ENCODE measurements at regions not wholly inside any gene's neighbourhood (a gene's known extent, or its start where the extent isn't known, plus 50 kb on each side); places are given as distances from the start of the nearest gene placed in this dataset.

GRCh38 chr15:29438703-29439055 lies 169.1 kb upstream of the NSMCE3 start:
- TF ChIP-seq CTCF (IDR thresholded peaks at IDR 0.05) (no peak), FOSL2 (IDR thresholded peaks at IDR 0.05) (no peak), FOSL2 (CRISPR knock-in tag; IDR thresholded peaks at IDR 0.05) (no peak), POLR2A (IDR thresholded peaks at IDR 0.05; ENCODE audit: low read length) (no peak), HOXB5 (CRISPR knock-in tag; IDR thresholded peaks at IDR 0.05) (no peak), RAD21 (conservative IDR thresholded peaks at IDR 0.05 in 1 of 2, IDR thresholded peaks at IDR 0.05 in 1 of 2) (no peak)
